NOMO-1 (cell line): ENCODE measurements at regions not wholly inside any gene's neighbourhood (a gene's known extent, or its start where the extent isn't known, plus 50 kb on each side); places are given as distances from the start of the nearest gene placed in this dataset.
A peak's percentile ranks its signal among the peaks of the same experiment; 100 is the strongest.
"Not testable (repeated sequence)": the region's sequence is repeated elsewhere in the genome, so short reads cannot be mapped to it uniquely, and the experiment has no call there.

Experiments used
- DNase-seq, 2 experiments: peaks; one replicate each; lab custom pipeline; 2025; ENCODE audit not compliant: unreplicated experiment in 2 of 2; lab: John Stamatoyannopoulos, UW

- no peak for DNase-seq
Observed at GRCh38 chr7:65317372-65317771, 56.3 kb upstream of the ZNF92 start.

- no peak for DNase-seq
Observed at GRCh38 chr7:65310761-65311160, 62.9 kb upstream of the ZNF92 start.

GRCh38 chr7:65308300-65308678, 65.4 kb upstream of the ZNF92 start:
- DNase-seq: no peak

- DNase-seq: peak; percentile 17 to 22
Observed at GRCh38 chr7:65307651-65308299, 65.9 kb upstream of the ZNF92 start.

GRCh38 chr7:65304175-65304574, 69.5 kb upstream of the ZNF92 start:
- no peak for DNase-seq

GRCh38 chr7:65302883-65303282, 70.8 kb upstream of the ZNF92 start:
- no peak for DNase-seq

GRCh38 chr7:65301007-65301406, 72.6 kb upstream of the ZNF92 start:
- no peak for DNase-seq

GRCh38 chr7:65295409-65295808, 78.2 kb upstream of the ZNF92 start:
- DNase-seq: no peak

GRCh38 chr7:65290340-65290739, 83.3 kb upstream of the ZNF92 start:
- DNase-seq: not testable (repeated sequence)

GRCh38 chr7:65287023-65287422, 86.6 kb upstream of the ZNF92 start:
- DNase-seq: no peak

GRCh38 chr7:65285906-65286864, 87.5 kb upstream of the ZNF92 start:
- DNase-seq: no peak

GRCh38 chr7:65285241-65285640, 88.4 kb upstream of the ZNF92 start:
- not testable (repeated sequence) for DNase-seq

- no peak for DNase-seq
Observed at GRCh38 chr7:65279795-65280194, 93.9 kb upstream of the ZNF92 start.

GRCh38 chr7:65276822-65277221, 96.8 kb upstream of the ZNF92 start:
- no peak for DNase-seq

GRCh38 chr7:65271502-65271901, 102.2 kb upstream of the ZNF92 start:
- not testable (repeated sequence) for DNase-seq

- DNase-seq: no peak
Observed at GRCh38 chr7:65269150-65269856, 104.4 kb upstream of the ZNF92 start.

- DNase-seq: no peak
Observed at GRCh38 chr7:65268782-65269149, 104.9 kb upstream of the ZNF92 start.

GRCh38 chr7:65265933-65266519, 107.6 kb upstream of the ZNF92 start:
- DNase-seq: no peak

- DNase-seq: no peak
Observed at GRCh38 chr7:65264258-65264657, 109.4 kb upstream of the ZNF92 start.

GRCh38 chr7:65260673-65261072, 113.0 kb upstream of the ZNF92 start:
- DNase-seq: not testable (repeated sequence)
